HG02852 (cell line): ENCODE measurements at regions not wholly inside any gene's neighbourhood (a gene's known extent, or its start where the extent isn't known, plus 50 kb on each side); places are given as distances from the start of the nearest gene placed in this dataset.

ENCODE experiments used
- ATAC-seq: cut with Tn5 transposase; IDR thresholded peaks from one replicate; pipeline ENCODE4 v1.9.1; 2021; ENCODE audit warnings: mild to moderate bottlenecking, moderate library complexity; ENCODE audit not compliant: unreplicated experiment

DNA sequence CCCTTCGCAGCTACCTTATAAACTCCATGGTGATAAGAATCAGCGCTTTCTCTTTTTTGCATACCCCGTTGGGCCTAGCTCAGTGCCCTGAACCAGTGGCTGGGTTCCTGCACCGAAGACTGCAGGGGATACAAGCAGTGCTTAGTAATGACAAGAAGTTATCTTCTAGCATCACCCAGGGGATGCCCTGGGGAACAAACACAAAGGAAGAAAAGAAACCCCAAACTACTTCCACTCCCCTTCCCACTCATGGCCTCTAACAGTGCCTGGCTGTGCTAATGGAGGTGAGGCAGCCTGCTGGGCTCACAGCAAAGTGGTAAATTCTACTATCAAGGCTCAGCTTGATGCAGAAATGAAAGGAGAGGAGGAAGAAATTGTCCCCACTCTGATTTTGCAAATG, 314.7 kb downstream of the TXNL1 start:
- ATAC-seq: no peak

DNA sequence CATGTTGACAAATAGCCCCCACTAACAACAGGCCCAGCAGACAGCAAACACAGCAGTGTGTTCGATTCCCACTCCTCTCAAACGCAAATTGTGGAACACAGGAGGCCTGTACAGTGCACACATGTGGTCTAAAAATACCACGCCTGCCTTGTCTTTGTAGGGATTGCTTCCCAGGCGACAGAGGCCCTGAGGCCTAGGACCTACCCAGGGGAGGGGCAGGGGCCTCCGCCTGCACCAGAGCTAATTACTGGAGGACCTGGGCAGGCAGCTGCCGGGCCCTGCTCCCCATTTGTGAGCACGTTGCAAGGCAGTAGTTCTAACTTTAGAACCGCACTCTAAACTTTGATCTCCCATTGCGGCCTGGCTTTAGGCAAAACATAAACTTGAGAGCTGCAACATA, 316.0 kb downstream of the TXNL1 start:
- ATAC-seq: no peak

DNA sequence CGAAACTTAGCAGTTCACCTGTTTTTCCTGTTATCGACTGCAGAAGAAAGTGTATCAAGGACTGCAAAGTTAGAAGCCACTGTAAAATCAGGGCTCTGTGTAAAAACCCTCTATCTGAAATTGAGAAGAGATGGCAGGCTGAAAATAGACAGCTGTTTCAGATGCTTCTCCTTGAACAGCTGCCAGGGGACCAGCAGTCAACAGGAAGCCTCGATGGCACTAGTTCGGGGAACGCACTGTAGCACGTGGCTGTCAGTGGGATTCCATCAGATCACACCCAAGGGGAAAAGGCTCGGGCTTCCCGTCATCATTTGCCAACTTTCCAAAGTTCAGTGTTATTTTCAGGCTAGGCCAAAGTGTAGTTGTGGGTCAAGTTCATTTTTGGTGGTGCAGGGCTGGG, 316.9 kb downstream of the TXNL1 start:
- no peak for ATAC-seq

DNA sequence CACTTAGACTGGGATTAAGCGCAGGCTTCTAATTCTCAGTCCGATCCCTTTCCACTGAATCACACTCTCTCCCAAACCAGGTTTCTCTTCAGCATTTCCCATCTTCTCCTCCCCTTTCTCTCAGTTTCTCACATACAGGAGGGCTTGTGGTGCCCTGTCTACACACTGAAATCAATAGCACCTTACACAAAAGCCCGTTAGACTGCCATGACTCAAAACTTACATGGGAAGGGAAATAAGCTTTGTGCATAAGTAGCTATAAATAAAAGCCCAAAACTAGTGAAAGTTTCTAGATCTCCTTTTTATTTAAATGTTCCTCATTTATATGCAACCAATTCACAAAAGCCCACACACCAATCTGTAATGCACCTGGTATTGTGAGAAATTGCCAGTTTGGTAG, 318.4 kb downstream of the TXNL1 start:
- peak; percentile 49 for ATAC-seq

DNA sequence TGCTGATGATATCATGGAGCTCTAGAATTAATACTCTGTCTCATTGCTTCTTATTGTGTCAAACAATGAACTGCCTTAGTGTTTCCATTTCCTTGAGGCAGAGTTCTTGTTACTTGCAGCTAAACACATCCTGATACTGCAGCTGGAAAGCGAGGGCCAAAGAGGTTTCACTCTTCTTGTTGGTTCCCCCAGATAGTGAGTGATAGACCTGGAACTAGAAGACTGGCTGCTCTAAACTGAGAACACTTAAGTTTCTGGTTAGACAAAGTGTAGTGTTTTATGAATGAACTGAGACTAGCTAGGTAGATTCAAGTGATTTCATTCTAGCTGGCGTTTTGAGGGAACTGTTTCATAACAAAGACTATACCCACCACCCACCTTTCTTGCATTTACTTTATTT, 321.7 kb downstream of the TXNL1 start:
- ATAC-seq: no peak

DNA sequence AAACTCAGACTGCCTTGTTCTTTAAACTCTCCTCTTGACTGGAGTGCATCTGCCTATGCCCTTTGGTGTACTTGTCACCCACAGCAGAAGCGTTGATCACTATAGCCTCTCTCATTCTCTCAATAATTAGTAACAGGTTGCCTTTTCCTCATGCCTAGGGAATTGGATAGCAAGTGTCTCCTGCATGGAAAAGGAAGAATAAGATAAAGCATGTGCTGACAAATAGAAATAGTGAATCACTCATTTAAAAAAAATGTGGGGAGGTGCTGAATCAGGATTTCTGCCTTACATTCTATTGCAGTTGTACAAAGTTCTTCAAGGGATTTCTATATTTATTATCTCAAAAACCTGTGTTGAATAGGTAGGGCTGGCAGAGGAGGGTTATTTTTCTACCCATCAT, 323.0 kb downstream of the TXNL1 start:
- no peak for ATAC-seq

DNA sequence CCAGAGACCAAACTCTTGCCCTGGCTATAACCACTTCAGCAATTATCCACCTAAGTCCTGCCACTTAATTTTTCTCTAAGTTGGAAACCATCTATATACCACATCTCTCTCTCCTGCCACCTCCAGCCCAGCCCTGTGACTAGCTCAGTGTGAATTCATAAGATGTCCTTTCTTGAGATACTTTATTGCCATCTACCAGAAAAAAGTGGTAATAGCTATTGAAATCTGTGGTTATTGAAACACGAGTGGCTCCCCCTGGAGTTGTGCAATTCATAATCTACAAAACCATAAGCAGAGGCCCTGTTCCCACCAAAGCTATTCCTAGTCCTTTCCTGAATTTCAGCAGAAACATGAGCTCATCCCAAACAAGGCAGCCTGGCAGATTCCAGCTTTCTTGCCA, 324.0 kb downstream of the TXNL1 start:
- no peak for ATAC-seq

DNA sequence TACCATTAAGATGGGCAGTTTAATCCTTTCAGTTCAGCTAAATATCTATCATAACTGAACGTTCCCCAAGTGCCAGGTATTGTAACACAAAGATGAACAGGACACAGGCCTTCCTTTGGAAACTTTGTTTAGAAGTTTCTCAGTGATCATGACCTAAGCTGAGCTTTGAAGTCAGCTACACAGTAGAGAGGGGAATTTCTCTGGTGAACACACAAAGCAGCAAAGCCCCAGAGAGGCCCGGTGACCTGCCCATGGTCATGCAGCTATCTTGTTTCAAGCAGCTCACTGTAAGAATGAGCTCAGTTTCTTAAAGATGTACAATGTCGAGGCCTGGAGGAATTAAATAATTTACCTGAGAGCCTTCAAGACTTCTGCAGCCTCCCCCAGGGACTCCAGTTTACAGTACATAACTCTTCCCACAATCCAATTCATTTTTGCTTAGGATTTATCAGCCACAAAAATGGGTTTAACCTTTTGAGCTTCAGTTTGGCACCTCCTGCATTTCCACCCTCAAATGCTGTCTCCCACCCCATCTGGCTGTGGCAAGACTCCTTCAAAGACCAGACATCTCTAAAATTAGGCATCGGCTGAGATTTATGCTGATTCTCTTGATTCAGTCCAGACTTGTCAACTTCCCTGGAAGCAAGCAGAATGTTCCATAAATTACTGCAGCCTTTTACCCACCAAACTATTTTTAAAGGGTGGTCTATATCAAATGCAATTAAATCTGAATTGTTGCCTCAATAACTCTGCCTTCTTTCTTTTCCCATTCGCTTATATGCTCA, 325.6 kb downstream of the TXNL1 start:
- ATAC-seq: no peak

DNA sequence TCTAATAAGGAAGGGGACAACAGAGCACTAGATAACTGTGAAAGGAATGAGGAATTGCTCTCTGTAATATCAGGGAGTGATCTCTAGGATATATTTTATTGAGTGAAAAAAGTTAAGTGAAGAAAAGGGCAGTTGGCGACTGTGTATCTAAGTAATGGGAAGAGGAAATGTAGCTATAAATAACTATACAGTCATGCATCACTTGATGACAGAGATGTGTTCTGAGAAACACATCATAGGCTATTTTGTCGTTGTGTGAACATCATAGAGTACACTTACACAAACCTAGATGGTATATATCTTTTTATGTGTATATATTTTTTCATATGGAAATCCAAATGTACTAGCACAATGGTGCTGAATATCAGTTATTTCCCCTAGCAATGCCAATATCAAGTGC, 329.3 kb downstream of the TXNL1 start:
- no peak for ATAC-seq

DNA sequence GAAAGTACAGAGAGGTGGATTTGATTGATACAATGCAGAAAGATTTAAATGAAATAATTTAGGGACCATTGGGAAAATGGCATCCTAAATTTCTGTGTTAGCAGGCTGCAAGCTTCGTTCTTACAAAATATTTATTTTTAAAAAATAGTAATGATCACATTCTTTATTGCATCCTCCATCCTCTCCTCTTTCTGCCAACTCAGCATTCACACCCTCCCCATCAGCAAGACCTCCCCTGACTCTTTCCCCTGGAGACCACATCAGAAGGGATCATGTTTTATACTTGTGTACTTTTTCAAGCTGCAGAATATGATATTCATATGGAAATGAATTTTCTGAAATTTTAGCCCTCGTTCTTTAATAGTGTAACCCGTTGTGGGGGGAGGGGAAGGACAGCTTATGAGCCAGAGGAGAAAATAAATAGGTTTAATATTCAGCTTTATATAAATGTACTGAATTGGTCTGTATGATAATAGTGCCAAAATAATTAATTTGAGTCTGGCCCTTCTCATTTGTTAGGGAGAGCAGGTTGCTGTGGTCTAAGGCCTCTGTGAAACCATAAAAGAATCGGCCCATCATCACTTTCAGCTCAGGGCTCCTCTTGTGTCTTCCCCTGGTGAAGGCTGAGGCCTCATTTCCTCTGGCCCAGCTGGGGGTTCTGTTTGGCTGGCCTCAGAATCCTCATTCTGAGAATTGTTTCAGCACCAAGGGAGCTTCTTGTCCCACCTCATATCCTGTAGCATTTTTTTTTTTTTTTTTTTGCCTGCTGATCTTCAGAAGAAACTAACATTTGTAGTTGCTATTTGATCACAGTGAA, 330.8 kb downstream of the TXNL1 start:
- no peak for ATAC-seq

DNA sequence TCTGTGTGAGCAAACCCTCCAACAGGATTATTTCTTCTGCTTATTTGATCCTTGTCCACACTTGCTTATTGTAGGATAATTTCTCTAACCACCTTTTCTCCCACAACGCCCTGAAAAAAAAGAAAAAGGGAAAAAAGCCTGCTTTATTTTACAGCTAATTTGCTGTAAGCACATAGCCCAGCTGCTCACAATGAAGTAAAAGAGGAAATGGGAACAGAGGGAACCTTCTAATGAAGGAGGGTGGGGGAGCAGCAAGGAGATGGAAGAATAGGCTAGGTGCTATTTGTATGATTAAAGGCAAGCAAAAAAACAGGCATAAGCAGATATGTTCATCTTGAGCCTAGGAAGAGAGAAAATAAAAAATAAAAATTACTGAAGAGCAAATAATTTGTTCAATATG, 331.6 kb downstream of the TXNL1 start:
- ATAC-seq: no peak

DNA sequence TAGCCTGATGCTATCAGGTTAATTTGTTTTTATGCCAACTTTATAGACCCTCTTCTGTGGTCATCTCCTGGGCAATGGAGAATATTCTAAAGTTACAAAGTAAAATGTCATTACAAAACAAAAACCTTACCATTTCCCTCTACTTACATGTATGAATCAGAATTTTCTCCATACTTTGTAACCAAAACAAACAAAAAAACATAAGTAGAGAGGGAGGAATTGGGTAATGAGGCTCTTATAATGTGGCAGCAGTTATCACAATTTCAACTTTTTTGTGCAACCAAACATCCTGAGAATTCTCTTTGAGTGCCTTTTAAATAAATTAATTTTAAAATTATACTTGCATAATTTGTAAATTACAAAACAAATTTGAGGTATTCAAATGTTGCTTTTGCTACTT, 332.8 kb downstream of the TXNL1 start:
- ATAC-seq: no peak

DNA sequence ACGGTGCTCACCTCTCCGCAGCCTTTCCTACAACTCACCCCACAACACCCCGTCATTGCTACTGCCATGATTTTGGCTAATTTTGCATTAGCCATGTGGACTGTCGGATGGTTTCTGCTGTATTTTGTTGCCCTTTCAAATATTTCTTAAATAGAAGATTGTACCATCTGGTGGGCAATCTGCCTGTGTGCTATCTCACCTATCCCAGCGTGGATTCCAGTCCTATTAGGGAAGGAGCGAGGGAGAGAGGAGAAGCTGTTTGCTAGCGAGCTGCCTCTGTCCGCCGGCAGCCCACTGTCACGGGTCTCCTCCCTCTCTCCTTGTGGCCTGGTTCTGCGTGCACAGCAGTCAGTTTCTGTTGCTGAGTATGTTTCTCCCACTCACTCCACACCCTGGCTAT, 336.2 kb downstream of the TXNL1 start:
- no peak for ATAC-seq

DNA sequence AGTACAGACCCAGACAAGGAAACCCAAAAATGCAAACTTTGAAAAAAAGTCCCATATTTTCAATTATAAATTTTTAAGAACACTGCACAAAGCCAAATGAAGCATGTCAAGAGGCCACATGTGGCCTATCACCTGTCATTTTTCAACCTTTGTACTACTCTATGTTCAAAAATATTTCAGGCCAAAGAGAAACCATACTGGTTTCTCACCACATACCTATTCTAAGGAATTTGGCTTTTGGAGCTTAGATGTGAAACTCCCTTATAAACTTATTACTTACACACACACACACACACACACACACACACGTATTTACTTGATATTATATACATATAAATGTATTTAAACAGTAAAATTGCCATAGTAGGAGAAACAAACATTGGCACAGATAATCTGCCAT, 338.7 kb downstream of the TXNL1 start:
- ATAC-seq: no peak

DNA sequence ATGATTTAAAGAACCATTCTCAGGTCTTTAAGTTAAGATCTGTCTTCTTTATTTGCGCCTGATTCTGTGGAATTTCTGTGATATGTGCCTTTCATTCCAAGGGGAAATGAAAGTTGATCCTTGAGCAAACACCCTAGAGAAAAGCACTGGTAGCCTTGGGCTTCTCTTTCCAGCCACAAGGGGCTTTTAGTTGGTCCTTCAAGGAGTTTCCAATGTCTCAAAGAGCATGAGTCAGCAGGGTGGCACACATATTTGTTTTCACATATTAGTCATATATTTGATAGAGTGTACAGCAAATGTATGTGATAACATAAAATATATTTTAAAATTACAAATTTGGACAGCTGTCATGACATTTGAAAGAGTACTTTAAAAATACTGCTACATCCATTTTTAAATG, 339.5 kb downstream of the TXNL1 start:
- no peak for ATAC-seq

DNA sequence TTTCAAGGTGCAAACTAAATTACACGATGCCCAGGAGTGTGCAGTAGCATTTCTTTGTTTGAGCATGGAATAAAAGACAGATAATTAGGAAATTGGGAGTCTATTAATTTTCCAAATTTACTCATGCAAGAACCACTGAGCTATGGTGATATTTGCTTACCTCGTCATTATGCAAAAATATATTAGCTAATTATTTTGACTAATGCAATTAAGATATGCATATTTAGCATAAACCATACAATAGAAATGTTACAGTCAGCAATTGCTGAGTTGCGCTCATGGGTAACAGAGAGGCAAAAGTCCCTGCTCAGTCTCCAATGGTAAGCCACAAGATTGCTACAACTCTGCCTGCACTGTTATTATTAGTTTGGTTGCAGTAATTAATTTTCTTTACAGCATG, 342.0 kb downstream of the TXNL1 start:
- no peak for ATAC-seq

DNA sequence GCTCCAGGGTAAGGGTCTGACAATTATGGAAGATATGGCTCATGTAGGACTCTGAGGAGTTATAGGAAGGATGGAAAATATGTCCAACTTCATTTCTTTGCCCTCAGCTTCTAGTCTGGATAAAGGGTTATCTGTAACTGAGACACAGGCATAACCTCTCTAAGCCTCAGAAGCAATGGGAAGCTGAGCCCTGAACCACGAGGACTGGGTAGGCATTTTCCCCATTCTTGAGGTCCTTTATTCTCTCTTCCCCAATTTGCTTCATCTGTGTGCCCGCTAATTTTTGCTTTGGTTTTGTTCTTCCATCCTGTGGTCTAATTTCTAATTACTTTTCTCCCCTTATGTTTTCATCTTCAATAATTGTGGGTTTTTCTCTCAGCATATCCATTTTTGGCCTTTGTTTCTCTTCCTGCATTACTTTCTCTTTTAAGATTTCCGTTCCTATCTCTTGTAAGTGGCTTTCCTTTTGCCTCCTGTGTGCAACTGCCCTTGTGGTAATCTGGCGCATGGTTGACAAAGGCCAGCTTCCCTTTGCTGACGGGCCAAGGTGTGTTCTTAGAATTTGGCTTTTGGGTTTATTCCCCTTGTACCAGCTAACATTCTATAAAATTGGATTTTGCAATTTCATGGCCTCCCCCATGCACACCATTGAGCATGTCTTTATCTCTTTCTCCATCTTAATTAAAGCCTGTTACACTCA, 343.8 kb downstream of the TXNL1 start:
- no peak for ATAC-seq

DNA sequence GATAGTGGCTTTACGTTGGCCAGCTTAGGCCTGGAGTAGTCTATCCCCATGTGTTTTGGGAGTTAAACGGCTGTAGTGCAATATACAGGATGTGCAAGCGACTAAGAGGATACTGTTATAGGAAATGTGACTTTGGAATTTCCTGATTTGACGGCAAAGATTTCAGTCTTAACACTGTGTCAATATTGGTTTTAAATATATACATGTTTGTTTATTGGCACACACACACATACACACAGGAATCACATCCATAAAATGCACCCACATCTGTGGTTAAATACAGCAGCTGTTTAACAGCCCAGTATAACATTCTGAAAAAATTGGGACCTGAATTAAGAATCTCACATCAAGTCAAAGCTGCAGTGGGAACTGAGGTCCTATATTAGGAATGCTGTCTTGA, 347.1 kb downstream of the TXNL1 start:
- ATAC-seq: no peak

DNA sequence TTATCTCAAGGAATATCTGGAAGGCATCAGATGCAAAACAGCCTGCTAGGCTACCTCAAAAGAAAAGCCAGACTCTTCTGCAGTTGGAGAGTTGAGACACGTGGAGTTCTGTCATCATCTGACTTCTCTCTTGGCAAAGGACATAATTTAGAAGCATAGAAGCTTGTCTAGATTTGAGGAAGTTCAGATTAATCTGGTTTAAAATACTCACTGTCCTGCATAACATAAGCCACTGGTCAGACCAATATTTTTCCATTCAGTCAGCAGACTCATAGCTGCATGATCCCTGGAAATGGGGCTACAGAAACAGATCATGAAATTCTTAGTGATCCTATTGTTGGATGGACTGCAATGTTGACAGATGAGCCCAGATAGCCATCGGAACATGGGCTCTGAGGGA, 349.0 kb downstream of the TXNL1 start:
- ATAC-seq: no peak

DNA sequence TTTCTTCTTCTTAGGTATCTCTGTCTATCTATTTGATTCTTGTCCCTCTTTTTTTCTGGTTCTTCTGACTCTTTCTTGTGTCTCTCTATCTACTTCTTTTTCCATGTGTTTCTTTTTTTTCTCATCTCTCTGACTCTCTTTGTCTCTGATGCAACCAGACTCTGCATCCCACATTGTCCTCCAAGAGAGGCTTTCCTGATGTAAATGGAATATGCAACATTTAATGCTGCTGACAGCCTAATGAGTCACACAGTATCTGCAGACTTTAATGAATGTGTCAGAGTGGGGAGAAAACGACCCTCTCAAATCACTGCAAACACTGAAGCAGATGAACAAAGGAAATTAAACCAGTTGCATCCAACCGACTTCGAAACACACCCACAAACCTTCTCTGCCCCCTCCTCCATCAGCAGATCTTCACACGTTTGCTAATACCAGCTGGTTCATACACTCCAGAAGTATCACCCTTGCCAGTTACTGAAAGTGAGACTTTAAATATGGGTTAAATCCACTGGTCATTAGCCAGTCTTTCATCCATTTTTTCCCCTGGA, 351.5 kb downstream of the TXNL1 start:
- ATAC-seq: no peak

DNA sequence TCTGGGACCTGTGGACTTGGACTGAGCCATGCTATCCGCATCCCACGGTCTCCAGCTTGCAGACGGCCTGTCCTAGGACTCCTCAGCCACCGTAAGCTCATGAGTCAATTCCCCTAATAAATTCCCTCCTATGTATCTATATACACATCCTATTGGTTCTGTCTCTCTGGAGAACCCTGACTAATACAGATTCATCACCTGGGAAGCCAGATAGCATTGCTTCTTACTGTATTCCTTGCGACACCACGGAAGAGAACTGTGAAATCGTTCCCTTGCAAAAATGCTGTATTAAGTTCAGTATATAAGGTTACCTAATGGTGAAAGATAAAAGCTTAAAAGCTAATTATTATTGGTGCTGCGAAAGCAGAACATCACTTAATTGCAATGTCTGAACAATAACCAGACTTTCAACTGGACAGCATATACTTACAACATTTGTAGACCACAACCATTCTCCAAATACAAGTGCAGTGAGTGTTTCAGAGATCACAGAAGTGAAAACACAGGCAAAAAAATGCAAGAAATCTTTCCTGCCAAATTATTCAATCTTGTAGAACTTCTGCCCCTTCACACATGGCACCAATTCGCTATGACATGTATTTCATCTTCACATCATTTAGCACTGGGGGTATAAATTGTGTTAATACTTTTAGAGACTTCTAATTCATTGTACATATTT, 352.9 kb downstream of the TXNL1 start:
- ATAC-seq: no peak
